ENCODE measurements at regions not wholly inside any gene's neighbourhood (a gene's known extent, or its start where the extent isn't known, plus 50 kb on each side); places are given as distances from the start of the nearest gene placed in this dataset.

DNA sequence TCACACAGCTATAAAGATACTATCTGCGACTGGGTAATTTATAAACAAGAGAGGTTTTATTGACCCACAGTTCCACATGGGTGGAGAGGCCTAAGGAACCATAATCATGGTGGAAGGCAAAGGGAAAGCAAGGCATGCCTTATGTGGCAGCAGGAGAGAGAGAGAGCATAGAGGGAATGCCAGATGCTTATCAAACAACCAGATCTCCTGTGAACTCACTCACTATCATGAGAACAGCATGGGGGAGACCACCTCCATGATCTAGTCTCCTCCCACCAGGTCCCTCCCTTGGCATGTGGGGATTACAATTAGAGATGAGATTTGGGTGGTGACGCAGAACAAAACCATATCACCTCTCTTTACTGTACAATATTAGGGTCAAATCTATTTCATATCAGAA is 1101.6 kb upstream of the RAG2 start:
- Mint-ChIP-seq H3K27ac (ENCODE audit: unreplicated experiment) (no peak overlapping the region), H3K36me3 (ENCODE audit: low read depth) (peaks cover 5% of the 10 kb centered on the region), H3K9me3 (ENCODE audit: low read depth) (peaks cover 14% of the 10 kb centered on the region), H3K27me3 (ENCODE audit: low read depth) (no peaks in the 10 kb centered on the region), H3K4me1 (ENCODE audit: low read depth) (no peaks in the 10 kb centered on the region), H3K4me3 (ENCODE audit: unreplicated experiment) (no peak overlapping the region)
- TF ChIP-seq, protein P1, sequence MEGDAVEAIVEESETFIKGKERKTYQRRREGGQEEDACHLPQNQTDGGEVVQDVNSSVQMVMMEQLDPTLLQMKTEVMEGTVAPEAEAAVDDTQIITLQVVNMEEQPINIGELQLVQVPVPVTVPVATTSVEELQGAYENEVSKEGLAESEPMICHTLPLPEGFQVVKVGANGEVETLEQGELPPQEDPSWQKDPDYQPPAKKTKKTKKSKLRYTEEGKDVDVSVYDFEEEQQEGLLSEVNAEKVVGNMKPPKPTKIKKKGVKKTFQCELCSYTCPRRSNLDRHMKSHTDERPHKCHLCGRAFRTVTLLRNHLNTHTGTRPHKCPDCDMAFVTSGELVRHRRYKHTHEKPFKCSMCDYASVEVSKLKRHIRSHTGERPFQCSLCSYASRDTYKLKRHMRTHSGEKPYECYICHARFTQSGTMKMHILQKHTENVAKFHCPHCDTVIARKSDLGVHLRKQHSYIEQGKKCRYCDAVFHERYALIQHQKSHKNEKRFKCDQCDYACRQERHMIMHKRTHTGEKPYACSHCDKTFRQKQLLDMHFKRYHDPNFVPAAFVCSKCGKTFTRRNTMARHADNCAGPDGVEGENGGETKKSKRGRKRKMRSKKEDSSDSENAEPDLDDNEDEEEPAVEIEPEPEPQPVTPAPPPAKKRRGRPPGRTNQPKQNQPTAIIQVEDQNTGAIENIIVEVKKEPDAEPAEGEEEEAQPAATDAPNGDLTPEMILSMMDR (IDR thresholded peaks at IDR 0.05) = no peak
- DNase-seq (ENCODE audit: low spot score) = no peak

DNA sequence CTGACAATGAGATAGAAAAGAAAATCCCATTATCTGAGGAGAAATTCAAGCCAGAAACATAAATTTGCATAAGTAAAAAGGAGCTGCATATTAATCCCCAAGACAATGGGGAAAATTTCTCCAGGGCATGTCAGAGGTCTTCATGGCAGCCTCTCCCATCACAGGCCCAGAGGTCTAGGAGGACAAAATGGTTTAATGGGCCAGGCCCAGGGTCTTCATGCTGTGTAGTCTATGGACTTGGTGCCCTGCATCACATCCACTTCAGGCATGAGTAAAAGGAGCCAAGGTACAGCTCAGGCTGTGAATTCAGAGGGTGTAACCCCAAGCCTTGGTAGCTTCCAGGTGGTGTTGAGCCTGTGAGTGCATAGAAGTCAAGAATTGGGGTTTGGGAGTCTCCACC is 1097.2 kb upstream of the RAG2 start:
- Mint-ChIP-seq H3K36me3 (ENCODE audit: low read depth) (peaks cover 7% of the 10 kb centered on the region), H3K27ac (ENCODE audit: unreplicated experiment) (no peak overlapping the region), H3K4me3 (ENCODE audit: unreplicated experiment) (no peak overlapping the region), H3K27me3 (ENCODE audit: low read depth) (no peaks in the 10 kb centered on the region), H3K9me3 (ENCODE audit: low read depth) (peaks cover 26% of the 10 kb centered on the region), H3K4me1 (ENCODE audit: low read depth) (peaks cover 3% of the 10 kb centered on the region)
- DNase-seq (ENCODE audit: low spot score) = no peak
- TF ChIP-seq, protein P1 (IDR thresholded peaks at IDR 0.05) = no peak

DNA sequence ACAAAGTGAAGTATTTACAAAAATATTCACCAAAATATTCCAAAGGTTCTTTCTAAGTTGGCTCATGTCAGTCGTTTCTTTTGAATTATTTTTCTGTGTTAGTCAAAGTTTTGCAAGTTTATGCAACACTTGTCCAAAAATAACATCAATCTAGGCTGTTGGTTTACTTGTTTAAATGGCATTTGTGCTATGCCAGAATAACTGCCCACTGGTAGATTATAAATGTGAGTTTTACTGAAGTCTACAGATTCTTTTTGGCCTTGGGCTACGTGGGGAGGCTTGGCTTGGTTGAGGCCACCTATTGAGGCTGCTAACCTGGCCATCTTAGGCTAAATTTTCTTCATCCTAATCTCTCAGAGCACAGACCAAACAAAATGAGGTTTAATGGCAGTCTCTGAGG is 1091.9 kb upstream of the RAG2 start:
- TF ChIP-seq, protein P1 (IDR thresholded peaks at IDR 0.05) = no peak
- Mint-ChIP-seq H3K9me3 (ENCODE audit: low read depth) (peaks cover 15% of the 10 kb centered on the region), H3K4me3 (ENCODE audit: unreplicated experiment) (no peak overlapping the region), H3K27ac (ENCODE audit: unreplicated experiment) (peak overlapping the region; percentile 77), H3K27me3 (ENCODE audit: low read depth) (no peaks in the 10 kb centered on the region), H3K4me1 (ENCODE audit: low read depth) (peaks cover 13% of the 10 kb centered on the region), H3K36me3 (ENCODE audit: low read depth) (peaks cover 5% of the 10 kb centered on the region)
- DNase-seq (ENCODE audit: low spot score) = no peak

- H3K27ac Mint-ChIP-seq (ENCODE audit: unreplicated experiment) = no peak overlapping the region
- peaks cover 13% of the 10 kb centered on the region for H3K4me1 Mint-ChIP-seq (ENCODE audit: low read depth)
- TF ChIP-seq, protein P1 (IDR thresholded peaks at IDR 0.05) = no peak
- H3K36me3 Mint-ChIP-seq (ENCODE audit: low read depth) = no peaks in the 10 kb centered on the region
- H3K9me3 Mint-ChIP-seq (ENCODE audit: low read depth) = peaks cover 2% of the 10 kb centered on the region
- H3K4me3 Mint-ChIP-seq (ENCODE audit: unreplicated experiment) = no peak overlapping the region
- no peaks in the 10 kb centered on the region for H3K27me3 Mint-ChIP-seq (ENCODE audit: low read depth)
- DNase-seq (ENCODE audit: low spot score) = no peak
These were observed 1090.4 kb upstream of the RAG2 start for GRCh38 chr11:37688456-37688855.

DNA sequence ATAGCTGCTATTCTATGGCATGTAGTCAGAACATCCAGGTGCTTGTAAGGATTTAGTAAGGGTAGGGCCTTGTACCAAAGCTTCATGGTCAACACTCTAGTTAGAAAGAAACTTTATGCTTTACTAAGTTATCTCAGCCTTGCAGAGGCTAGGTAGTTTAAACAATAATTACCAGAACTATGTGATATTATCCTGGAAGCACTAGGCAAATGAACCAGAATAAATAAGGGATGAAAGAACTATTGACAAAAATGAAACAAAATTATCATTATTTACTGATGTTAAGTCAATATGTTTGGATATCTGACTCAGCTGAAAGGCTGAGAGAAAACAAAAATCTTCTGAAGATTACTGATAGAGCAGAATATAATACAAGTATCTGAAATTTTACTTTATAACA is 1089.1 kb upstream of the RAG2 start:
- no peak overlapping the region for H3K27ac Mint-ChIP-seq (ENCODE audit: unreplicated experiment)
- H3K36me3 Mint-ChIP-seq (ENCODE audit: low read depth) = no peaks in the 10 kb centered on the region
- H3K27me3 Mint-ChIP-seq (ENCODE audit: low read depth) = no peaks in the 10 kb centered on the region
- DNase-seq (ENCODE audit: low spot score) = no peak
- TF ChIP-seq, protein P1 (IDR thresholded peaks at IDR 0.05) = no peak
- H3K9me3 Mint-ChIP-seq (ENCODE audit: low read depth) = peaks cover 3% of the 10 kb centered on the region
- no peak overlapping the region for H3K4me3 Mint-ChIP-seq (ENCODE audit: unreplicated experiment)
- peaks cover 13% of the 10 kb centered on the region for H3K4me1 Mint-ChIP-seq (ENCODE audit: low read depth)

All from chondrocyte (in vitro differentiated cells).